GM12874 (cell line): ENCODE measurements at regions not wholly inside any gene's neighbourhood (a gene's known extent, or its start where the extent isn't known, plus 50 kb on each side); places are given as distances from the start of the nearest gene placed in this dataset.

Experiments
- CTCF ChIP-seq: IDR thresholded peaks from 2 replicates; pipeline ENCODE4 v1.5.1; 2011; ENCODE audit warnings: low read depth, mild to moderate bottlenecking, control low read depth, low read length, moderate library complexity; ENCODE audit not compliant: insufficient read depth

- peak; percentile 85 for TF ChIP-seq CTCF
Observed at GRCh38 chr2:57720728-57721627, 325.6 kb upstream of the VRK2 start.

- no peak for TF ChIP-seq CTCF
Observed at GRCh38 chr2:57725337-57725947, 321.2 kb upstream of the VRK2 start.

GRCh38 chr2:57726294-57726693, 320.3 kb upstream of the VRK2 start:
- no peak for TF ChIP-seq CTCF

DNA sequence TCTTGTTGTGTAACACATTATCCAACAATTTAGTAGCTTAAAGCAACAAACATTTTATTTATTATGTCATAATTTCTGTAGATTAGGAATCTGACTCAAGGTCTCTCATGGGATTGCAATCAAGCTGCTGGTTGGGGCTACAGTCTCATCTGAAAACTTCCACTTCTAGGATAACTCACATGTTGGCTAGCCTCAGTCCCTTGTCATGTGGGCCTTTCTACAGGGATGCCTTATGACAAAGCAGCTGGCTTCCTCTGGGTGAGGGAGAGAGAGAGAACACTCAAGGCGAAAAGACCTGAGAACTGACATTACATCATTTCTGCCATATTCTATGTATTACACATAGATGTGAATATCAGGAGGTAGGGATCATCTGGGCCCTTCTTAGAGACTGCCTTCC, 317.9 kb upstream of the VRK2 start:
- no peak for TF ChIP-seq CTCF

DNA sequence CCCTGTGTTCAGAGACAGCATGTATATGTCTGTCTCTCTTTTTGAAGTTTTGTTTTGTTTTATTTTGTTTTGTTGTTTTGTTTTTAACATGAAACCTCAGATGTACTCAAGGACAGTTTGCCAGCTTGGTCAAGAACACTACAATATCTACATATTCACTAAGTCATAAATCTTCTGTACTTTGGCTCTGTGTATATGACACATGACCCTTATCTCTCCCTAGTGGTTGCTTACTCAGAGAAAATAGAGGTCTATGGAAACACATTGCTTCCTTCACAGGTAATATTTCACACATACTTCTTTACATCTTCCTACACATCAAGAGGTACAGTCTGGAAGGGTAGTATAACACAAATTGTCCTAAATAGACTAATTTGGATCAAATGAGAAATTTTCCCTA, 312.6 kb upstream of the VRK2 start:
- no peak for TF ChIP-seq CTCF

GRCh38 chr2:57740891-57741290, 305.7 kb upstream of the VRK2 start:
- TF ChIP-seq CTCF: no peak

- no peak for TF ChIP-seq CTCF
Observed at GRCh38 chr2:57753636-57754035, 293.0 kb upstream of the VRK2 start.
